IMR-90 (cell line): ENCODE measurements at regions not wholly inside any gene's neighbourhood (a gene's known extent, or its start where the extent isn't known, plus 50 kb on each side); places are given as distances from the start of the nearest gene placed in this dataset.

Source experiments
- ATAC-seq: fragments of 200-7000 bp; cut with Tn5 transposase; 2 replicates; pipeline ENCODE4 v1.9.1; 2020; ENCODE audit warnings: low read depth, mild to moderate bottlenecking, moderate library complexity
- BruUV-seq: library from RNA; stranded (reverse); fragments of 400-500 nt; replicated peaks from 2 replicates; lab custom pipeline; 2021; lab: Mats Ljungman, UMichigan
- CTCF ChIA-PET: fragments of 300-600 bp; formaldehyde crosslinking; extraction: SDS; loops from one replicate; lab custom pipeline; 2021; ENCODE audit warnings: antibody characterized with exemption; lab: Yijun Ruan, JAX
- POLR2A ChIA-PET: fragments of 300-600 bp; sonication (Branson Sonifier 250); formaldehyde crosslinking; loops from one replicate; lab custom pipeline; 2022; ENCODE audit warnings: antibody characterized with exemption; ENCODE audit not compliant: unreplicated experiment; lab: Charles Lee
- DNase-seq: peaks from one replicate; pipeline ENCODE4 v3.0.0; 2013
- H2AFZ ChIP-seq: replicated peaks from 2 replicates; pipeline ENCODE3; 2013; ENCODE audit warnings: low read length, mild to moderate bottlenecking; ENCODE audit not compliant: poor library complexity
- H2AK5ac ChIP-seq: 2 replicates; pipeline ENCODE4 v1.6.1; 2013; ENCODE audit warnings: low read depth, low read length, inconsistent platforms
- H2AK9ac ChIP-seq: replicated peaks from 2 replicates; pipeline ENCODE3; 2013; ENCODE audit warnings: mild to moderate bottlenecking, low read depth, low read length, moderate library complexity; ENCODE audit not compliant: poor library complexity
- H2BK120ac ChIP-seq: 2 replicates; pipeline ENCODE4 v1.6.1; 2013; ENCODE audit warnings: low read depth, low read length, inconsistent platforms
- H2BK15ac ChIP-seq: 3 replicates; pipeline ENCODE4 v1.6.1; 2013; ENCODE audit warnings: low read depth, low read length, inconsistent platforms
- H2BK20ac ChIP-seq: 2 replicates; pipeline ENCODE4 v1.6.1; 2013; ENCODE audit warnings: low read depth, mild to moderate bottlenecking, inconsistent platforms, low read length, moderate library complexity
- H2BK5ac ChIP-seq: 2 replicates; pipeline ENCODE4 v1.6.1; 2013; ENCODE audit warnings: mild to moderate bottlenecking, low read depth, low read length, inconsistent platforms; ENCODE audit not compliant: poor library complexity, severe bottlenecking
- H3K14ac ChIP-seq: replicated peaks from 2 replicates; pipeline ENCODE4 v1.6.1; 2013; ENCODE audit warnings: low read depth, low read length, inconsistent platforms
- H3K18ac ChIP-seq: 2 replicates; pipeline ENCODE4 v1.6.1; 2013; ENCODE audit warnings: low read depth, low read length, control low read depth
- H3K23ac ChIP-seq: 2 replicates; pipeline ENCODE4 v1.6.1; 2013; ENCODE audit warnings: low read depth, low read length, inconsistent platforms
- H3K27ac ChIP-seq: 2 replicates; pipeline ENCODE4 v1.5.1; 2013; ENCODE audit warnings: mild to moderate bottlenecking, control low read depth, low read length; ENCODE audit not compliant: insufficient read depth
- H3K27me3 ChIP-seq: 2 replicates; pipeline ENCODE4 v1.6.1; 2013; ENCODE audit warnings: low read length; ENCODE audit not compliant: control insufficient read depth, insufficient read depth
- H3K36me3 ChIP-seq: 2 replicates; pipeline ENCODE4 v1.6.1; 2013; ENCODE audit warnings: low read length, mixed read lengths; ENCODE audit not compliant: control insufficient read depth, insufficient read depth
- H3K4ac ChIP-seq: 2 replicates; pipeline ENCODE4 v1.6.1; 2013; ENCODE audit warnings: low read depth, low read length, inconsistent platforms
- H3K4me1 ChIP-seq: 2 replicates; pipeline ENCODE4 v1.6.1; 2013; ENCODE audit warnings: low read length, mixed read lengths; ENCODE audit not compliant: control insufficient read depth, insufficient read depth
- H3K4me2 ChIP-seq: 2 replicates; pipeline ENCODE4 v1.6.1; 2013; ENCODE audit warnings: low read depth, mild to moderate bottlenecking, control low read depth, low read length, moderate library complexity
- H3K4me3 ChIP-seq: 2 replicates; pipeline ENCODE4 v1.5.1; 2013; ENCODE audit warnings: low read depth, mild to moderate bottlenecking, control low read depth, low read length, moderate library complexity; ENCODE audit not compliant: insufficient read depth
- H3K56ac ChIP-seq: 2 replicates; pipeline ENCODE4 v1.6.1; 2013; ENCODE audit warnings: low read length, inconsistent platforms; ENCODE audit not compliant: insufficient read depth; ENCODE audit errors: extremely low read depth
- H3K79me1 ChIP-seq, 2 experiments: 2 replicates each; pipeline ENCODE4 v1.6.1; 2013; ENCODE audit warnings: low read length in 2 of 2, inconsistent platforms in 1 of 2, low read depth in 1 of 2
- H3K9ac ChIP-seq: 2 replicates; pipeline ENCODE4 v1.6.1; 2013; ENCODE audit warnings: low read depth, low read length, control low read depth
- H3K9me1 ChIP-seq: 2 replicates; pipeline ENCODE4 v1.6.1; 2013; ENCODE audit warnings: low read length, inconsistent platforms; ENCODE audit not compliant: insufficient read depth
- H3K9me3 ChIP-seq: 2 replicates; pipeline ENCODE4 v1.6.1; 2013; ENCODE audit warnings: low read length; ENCODE audit not compliant: control insufficient read depth, insufficient read depth
- H4K20me1 ChIP-seq: 2 replicates; pipeline ENCODE4 v1.6.1; 2013; ENCODE audit warnings: low read length, inconsistent platforms; ENCODE audit not compliant: insufficient read depth
- H4K5ac ChIP-seq: 2 replicates; pipeline ENCODE4 v1.6.1; 2013; ENCODE audit warnings: mild to moderate bottlenecking, low read depth, low read length, control low read depth
- H4K8ac ChIP-seq, 2 experiments: 2 replicates each; pipeline ENCODE4 v1.6.1; 2013; ENCODE audit warnings: low read depth in 2 of 2, low read length in 2 of 2, control low read depth in 1 of 2, inconsistent platforms in 1 of 2
- H4K91ac ChIP-seq: 2 replicates; pipeline ENCODE4 v1.6.1; 2013; ENCODE audit warnings: low read depth, low read length, inconsistent platforms; ENCODE audit not compliant: insufficient read depth
- BHLHE40 ChIP-seq: fragments of 150-350 bp; IDR thresholded peaks from 2 replicates; pipeline ENCODE4 v1.6.1; 2016; ENCODE audit warnings: mild to moderate bottlenecking, low read depth, low read length
- CEBPB ChIP-seq: IDR thresholded peaks from 2 replicates; pipeline ENCODE4 v1.6.1; 2012; ENCODE audit warnings: low read depth, low read length, improper control_type of control experiment
- CHD1 ChIP-seq: IDR thresholded peaks from 2 replicates; pipeline ENCODE4 v1.6.1; 2012; ENCODE audit warnings: low read depth, low read length, improper control_type of control experiment
- FOS ChIP-seq: fragments of 150-350 bp; IDR thresholded peaks from 2 replicates; pipeline ENCODE4 v1.6.1; 2016; ENCODE audit warnings: low read depth, low read length
- MAFK ChIP-seq: IDR thresholded peaks from 2 replicates; pipeline ENCODE4 v1.6.1; 2012; ENCODE audit warnings: low read depth, low read length, improper control_type of control experiment
- MAZ ChIP-seq: IDR thresholded peaks from 2 replicates; pipeline ENCODE4 v1.6.1; 2012; ENCODE audit warnings: low read depth, mild to moderate bottlenecking, low read length, improper control_type of control experiment, moderate library complexity, borderline replicate concordance
- MXI1 ChIP-seq: IDR thresholded peaks from 2 replicates; pipeline ENCODE4 v1.6.1; 2012; ENCODE audit warnings: low read depth, mild to moderate bottlenecking, low read length, moderate library complexity, borderline replicate concordance
- NFE2L2 ChIP-seq: fragments of 150-350 bp; IDR thresholded peaks from 2 replicates; pipeline ENCODE4 v1.6.1; 2016; ENCODE audit warnings: low read depth, mild to moderate bottlenecking, low read length
- POLR2A ChIP-seq: IDR thresholded peaks from 2 replicates; pipeline ENCODE4 v1.6.1; 2012; ENCODE audit warnings: mild to moderate bottlenecking, low read depth, low read length
- RAD21 ChIP-seq: IDR thresholded peaks from 2 replicates; pipeline ENCODE4 v1.6.1; 2012; ENCODE audit warnings: low read length, improper control_type of control experiment
- RCOR1 ChIP-seq: IDR thresholded peaks from 2 replicates; pipeline ENCODE4 v1.6.1; 2012; ENCODE audit warnings: mild to moderate bottlenecking, low read length, improper control_type of control experiment; ENCODE audit not compliant: insufficient replicate concordance
- RFX5 ChIP-seq: IDR thresholded peaks from 2 replicates; pipeline ENCODE4 v1.8.0; 2012; ENCODE audit warnings: low read depth, mild to moderate bottlenecking, low read length, moderate library complexity
- SMC3 ChIP-seq: fragments of 150-350 bp; IDR thresholded peaks from 2 replicates; pipeline ENCODE4 v1.6.1; 2016; ENCODE audit warnings: low read depth, mild to moderate bottlenecking, antibody characterized with exemption, low read length, moderate library complexity
- WGBS, 2 experiments: methylation state at CpG; one replicate each; pipeline versions ENCODE4 v1.1.5 to v1.1.7; 2013; ENCODE audit warnings: missing lambda C conversion rate in 2 of 2; ENCODE audit not compliant: insufficient read length in 1 of 2; ENCODE audit errors: extremely low coverage in 2 of 2; 5-methylcytosine and 5-hydroxymethylcytosine counted together
- dilution Hi-C: fragments of 300-500 bp; cut with HindIII; formaldehyde crosslinking; loops from one replicate; pipeline ENCODE4 v1.14.3; 2018; ENCODE audit warnings: low sequenced_read_pairs; ENCODE audit not compliant: unreplicated experiment
- in situ Hi-C: fragments of 300-500 bp; cut with MboI; formaldehyde crosslinking; loops from 3 replicates; pipeline ENCODE4 v1.14.3; 2019; ENCODE audit warnings: low sequenced_read_pairs, inconsistent platforms, mixed read lengths
- intact Hi-C: fragments of 100-400 bp; cut with micrococcal nuclease; formaldehyde crosslinking; loops from 2 replicates; pipeline ENCODE4 v1.10.0; 2022
- TF ChIP-seq, protein P1 (sequence below): fragments of 150-350 bp; IDR thresholded peaks from 2 replicates; pipeline ENCODE4 v1.6.1; 2016; ENCODE audit warnings: low read depth, mild to moderate bottlenecking, low read length, moderate library complexity, borderline replicate concordance
- TF ChIP-seq, protein P2 (sequence below): conservative IDR thresholded peaks from 2 replicates; pipeline ENCODE4 v1.5.1; 2012; ENCODE audit warnings: mild to moderate bottlenecking, low read depth, low read length, improper control_type of control experiment
- TF ChIP-seq, protein P3 (sequence below): fragments of 150-350 bp; IDR thresholded peaks from 2 replicates; pipeline ENCODE4 v1.6.1; 2017; ENCODE audit warnings: mild to moderate bottlenecking, antibody characterized with exemption, low read length, low read depth

DNA sequence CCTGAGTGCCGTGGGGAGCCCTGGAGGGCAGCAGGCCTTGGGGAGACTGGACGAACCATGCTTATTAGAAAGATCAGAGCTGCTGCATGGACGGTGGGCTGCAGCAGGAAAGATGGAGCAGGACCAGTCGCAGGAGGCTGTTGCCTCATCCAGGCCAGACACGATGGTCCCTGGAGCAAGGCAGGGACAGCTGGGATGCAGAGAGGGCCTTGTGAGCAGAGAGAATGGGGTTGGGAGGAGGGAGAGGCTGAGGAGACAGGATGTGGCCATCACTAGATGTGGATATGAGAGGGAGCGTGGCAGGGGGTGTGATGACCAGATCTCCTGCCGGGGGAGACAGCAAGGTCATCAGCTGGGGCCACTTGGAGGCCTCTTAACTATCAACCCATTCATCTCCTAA is 727.6 kb downstream of the PTPRU start:
- Histone ChIP-seq H2BK120ac (no peak overlapping the region), H3K4me2 (no peak overlapping the region), H3K9me1 (no peaks in the 10 kb centered on the region), H3K56ac (no peak overlapping the region), H2AFZ (no peak overlapping the region), H2AK5ac (no peak overlapping the region), H4K20me1 (no peaks in the 10 kb centered on the region), H3K23ac (no peak overlapping the region), H3K36me3 (no peaks in the 10 kb centered on the region), H2AK9ac (no peak overlapping the region), H3K4me3 (no peak overlapping the region), H2BK15ac (no peak overlapping the region), H4K5ac (no peak overlapping the region), H2BK20ac (no peak overlapping the region), H3K4me1 (no peaks in the 10 kb centered on the region), H3K27me3 (no peaks in the 10 kb centered on the region; the same call in 1 of the 2 replicates), H4K91ac (no peak overlapping the region), H3K9ac (no peak overlapping the region), H3K4ac (no peak overlapping the region), H3K14ac (no peak overlapping the region), H3K79me1 (no peaks in the 10 kb centered on the region), H3K27ac (no peak overlapping the region), H3K18ac (no peak overlapping the region), H4K8ac (no peak overlapping the region), H3K9me3 (no peaks in the 10 kb centered on the region), H2BK5ac (no peak overlapping the region)
- TF ChIP-seq, protein P1, sequence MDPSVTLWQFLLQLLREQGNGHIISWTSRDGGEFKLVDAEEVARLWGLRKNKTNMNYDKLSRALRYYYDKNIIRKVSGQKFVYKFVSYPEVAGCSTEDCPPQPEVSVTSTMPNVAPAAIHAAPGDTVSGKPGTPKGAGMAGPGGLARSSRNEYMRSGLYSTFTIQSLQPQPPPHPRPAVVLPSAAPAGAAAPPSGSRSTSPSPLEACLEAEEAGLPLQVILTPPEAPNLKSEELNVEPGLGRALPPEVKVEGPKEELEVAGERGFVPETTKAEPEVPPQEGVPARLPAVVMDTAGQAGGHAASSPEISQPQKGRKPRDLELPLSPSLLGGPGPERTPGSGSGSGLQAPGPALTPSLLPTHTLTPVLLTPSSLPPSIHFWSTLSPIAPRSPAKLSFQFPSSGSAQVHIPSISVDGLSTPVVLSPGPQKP, result no peak
- TF ChIP-seq SMC3 (no peak), RFX5 (no peak), RCOR1 (no peak), NFE2L2 (no peak), RAD21 (no peak), MAFK (no peak), FOS (no peak), MAZ (no peak), CEBPB (no peak), POLR2A (no peak), BHLHE40 (no peak), CHD1 (no peak), MXI1 (no peak)
- TF ChIP-seq, protein P2, sequence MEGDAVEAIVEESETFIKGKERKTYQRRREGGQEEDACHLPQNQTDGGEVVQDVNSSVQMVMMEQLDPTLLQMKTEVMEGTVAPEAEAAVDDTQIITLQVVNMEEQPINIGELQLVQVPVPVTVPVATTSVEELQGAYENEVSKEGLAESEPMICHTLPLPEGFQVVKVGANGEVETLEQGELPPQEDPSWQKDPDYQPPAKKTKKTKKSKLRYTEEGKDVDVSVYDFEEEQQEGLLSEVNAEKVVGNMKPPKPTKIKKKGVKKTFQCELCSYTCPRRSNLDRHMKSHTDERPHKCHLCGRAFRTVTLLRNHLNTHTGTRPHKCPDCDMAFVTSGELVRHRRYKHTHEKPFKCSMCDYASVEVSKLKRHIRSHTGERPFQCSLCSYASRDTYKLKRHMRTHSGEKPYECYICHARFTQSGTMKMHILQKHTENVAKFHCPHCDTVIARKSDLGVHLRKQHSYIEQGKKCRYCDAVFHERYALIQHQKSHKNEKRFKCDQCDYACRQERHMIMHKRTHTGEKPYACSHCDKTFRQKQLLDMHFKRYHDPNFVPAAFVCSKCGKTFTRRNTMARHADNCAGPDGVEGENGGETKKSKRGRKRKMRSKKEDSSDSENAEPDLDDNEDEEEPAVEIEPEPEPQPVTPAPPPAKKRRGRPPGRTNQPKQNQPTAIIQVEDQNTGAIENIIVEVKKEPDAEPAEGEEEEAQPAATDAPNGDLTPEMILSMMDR, result no peak
- TF ChIP-seq, protein P3, sequence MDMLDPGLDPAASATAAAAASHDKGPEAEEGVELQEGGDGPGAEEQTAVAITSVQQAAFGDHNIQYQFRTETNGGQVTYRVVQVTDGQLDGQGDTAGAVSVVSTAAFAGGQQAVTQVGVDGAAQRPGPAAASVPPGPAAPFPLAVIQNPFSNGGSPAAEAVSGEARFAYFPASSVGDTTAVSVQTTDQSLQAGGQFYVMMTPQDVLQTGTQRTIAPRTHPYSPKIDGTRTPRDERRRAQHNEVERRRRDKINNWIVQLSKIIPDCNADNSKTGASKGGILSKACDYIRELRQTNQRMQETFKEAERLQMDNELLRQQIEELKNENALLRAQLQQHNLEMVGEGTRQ, result no peak
- 33% methylated on average over 3 of the region's 7 CpGs; no CpG with 5 or more reads in 1 of the 2 experiments for WGBS, 2 experiments
- in situ Hi-C loops, result no loop called here
- intact Hi-C loops, result no loop called here
- dilution Hi-C loops, result no loop called here
- ChIA-PET POLR2A (no interaction called here), CTCF (no interaction called here)
- DNase-seq, result no peak
- ATAC-seq, result no peak
- no TSS peak for BruUV-seq
